ENCODE measurements at regions not wholly inside any gene's neighbourhood (a gene's known extent, or its start where the extent isn't known, plus 50 kb on each side); places are given as distances from the start of the nearest gene placed in this dataset.

GRCh38 chrX:76026292-76026691 lies 146.6 kb upstream of the PBDC1 start:
- no peaks in the 10 kb centered on the region for H4K20me1 ChIP-seq (ENCODE audit: insufficient read depth, low read length)
- no peak overlapping the region for H3K4me2 ChIP-seq (ENCODE audit: insufficient read depth, low read length)
- H3K9ac ChIP-seq (ENCODE audit: low read depth, low read length) = no peak overlapping the region
- no peak for ATAC-seq (ENCODE audit: insufficient read depth, low read depth)
- no peak for DNase-seq
- no peaks in the 10 kb centered on the region for H3K27me3 ChIP-seq (ENCODE audit: insufficient read depth, low read length, poor library complexity)
- no peaks in the 10 kb centered on the region for H3K4me1 ChIP-seq (ENCODE audit: insufficient read depth, low read length)
- H3K27ac ChIP-seq (ENCODE audit: low read length) = no peak overlapping the region
- no peak overlapping the region for H2AFZ ChIP-seq (ENCODE audit: low read depth, low read length)
- no peaks in the 10 kb centered on the region for H3K9me3 ChIP-seq (ENCODE audit: insufficient read depth, low read length, severe bottlenecking)
- H3K36me3 ChIP-seq (ENCODE audit: insufficient read depth, low read length) = no peaks in the 10 kb centered on the region
- no peak overlapping the region for H3K4me3 ChIP-seq (ENCODE audit: low read depth in 1 of 2, low read length in 2 of 2)
- no peak for TF ChIP-seq EZH2 (IDR thresholded peaks at IDR 0.05; ENCODE audit: borderline replicate concordance, low read depth, low read length, severe bottlenecking)
- no peak for TF ChIP-seq CTCF (IDR thresholded peaks at IDR 0.05; ENCODE audit: borderline replicate concordance, extremely low read depth, low read length, poor library complexity, severe bottlenecking)
- H3K79me2 ChIP-seq (ENCODE audit: insufficient read depth, low read length) = no peaks in the 10 kb centered on the region

GRCh38 chrX:76026751-76027150 lies 146.1 kb upstream of the PBDC1 start:
- ATAC-seq (ENCODE audit: insufficient read depth, low read depth) (no peak), DNase-seq (no peak)
- Histone ChIP-seq H2AFZ (ENCODE audit: low read depth, low read length) (no peak overlapping the region), H3K27me3 (ENCODE audit: insufficient read depth, low read length, poor library complexity) (no peaks in the 10 kb centered on the region), H3K4me2 (ENCODE audit: insufficient read depth, low read length) (no peak overlapping the region), H3K4me3 (ENCODE audit: low read depth in 1 of 2, low read length in 2 of 2) (no peak overlapping the region), H3K27ac (ENCODE audit: low read length) (no peak overlapping the region), H3K4me1 (ENCODE audit: insufficient read depth, low read length) (no peaks in the 10 kb centered on the region), H3K9ac (ENCODE audit: low read depth, low read length) (no peak overlapping the region), H3K79me2 (ENCODE audit: insufficient read depth, low read length) (no peaks in the 10 kb centered on the region), H3K36me3 (ENCODE audit: insufficient read depth, low read length) (no peaks in the 10 kb centered on the region), H3K9me3 (ENCODE audit: insufficient read depth, low read length, severe bottlenecking) (no peaks in the 10 kb centered on the region), H4K20me1 (ENCODE audit: insufficient read depth, low read length) (no peaks in the 10 kb centered on the region)
- TF ChIP-seq EZH2 (IDR thresholded peaks at IDR 0.05; ENCODE audit: borderline replicate concordance, low read depth, low read length, severe bottlenecking) = no peak
- TF ChIP-seq CTCF (IDR thresholded peaks at IDR 0.05; ENCODE audit: borderline replicate concordance, extremely low read depth, low read length, poor library complexity, severe bottlenecking) = no peak

- TF ChIP-seq CTCF (IDR thresholded peaks at IDR 0.05; ENCODE audit: borderline replicate concordance, extremely low read depth, low read length, poor library complexity, severe bottlenecking) (no peak), EZH2 (IDR thresholded peaks at IDR 0.05; ENCODE audit: borderline replicate concordance, low read depth, low read length, severe bottlenecking) (no peak)
- Histone ChIP-seq H3K79me2 (ENCODE audit: insufficient read depth, low read length) (no peaks in the 10 kb centered on the region), H3K4me1 (ENCODE audit: insufficient read depth, low read length) (no peaks in the 10 kb centered on the region), H3K27me3 (ENCODE audit: insufficient read depth, low read length, poor library complexity) (no peaks in the 10 kb centered on the region), H4K20me1 (ENCODE audit: insufficient read depth, low read length) (no peaks in the 10 kb centered on the region), H2AFZ (ENCODE audit: low read depth, low read length) (no peak overlapping the region), H3K27ac (ENCODE audit: low read length) (no peak overlapping the region), H3K36me3 (ENCODE audit: insufficient read depth, low read length) (no peaks in the 10 kb centered on the region), H3K9ac (ENCODE audit: low read depth, low read length) (no peak overlapping the region), H3K9me3 (ENCODE audit: insufficient read depth, low read length, severe bottlenecking) (no peaks in the 10 kb centered on the region), H3K4me2 (ENCODE audit: insufficient read depth, low read length) (no peak overlapping the region), H3K4me3 (ENCODE audit: low read depth in 1 of 2, low read length in 2 of 2) (no peak overlapping the region)
- no peak for DNase-seq
- ATAC-seq (ENCODE audit: insufficient read depth, low read depth) = no peak
Measured at GRCh38 chrX:76029385-76029784, 143.5 kb upstream of the PBDC1 start.

GRCh38 chrX:76064825-76065224 lies 108.0 kb upstream of the PBDC1 start:
- Histone ChIP-seq H3K79me2 (ENCODE audit: insufficient read depth, low read length) (no peaks in the 10 kb centered on the region), H3K36me3 (ENCODE audit: insufficient read depth, low read length) (no peaks in the 10 kb centered on the region), H3K9me3 (ENCODE audit: insufficient read depth, low read length, severe bottlenecking) (no peaks in the 10 kb centered on the region), H2AFZ (ENCODE audit: low read depth, low read length) (no peak overlapping the region), H3K27me3 (ENCODE audit: insufficient read depth, low read length, poor library complexity) (no peaks in the 10 kb centered on the region), H3K4me2 (ENCODE audit: insufficient read depth, low read length) (no peak overlapping the region), H3K9ac (ENCODE audit: low read depth, low read length) (no peak overlapping the region), H4K20me1 (ENCODE audit: insufficient read depth, low read length) (no peaks in the 10 kb centered on the region), H3K4me1 (ENCODE audit: insufficient read depth, low read length) (no peaks in the 10 kb centered on the region), H3K4me3 (ENCODE audit: low read depth in 1 of 2, low read length in 2 of 2) (no peak overlapping the region), H3K27ac (ENCODE audit: low read length) (no peak overlapping the region)
- no peak for DNase-seq
- ATAC-seq (ENCODE audit: insufficient read depth, low read depth) = no peak
- TF ChIP-seq EZH2 (IDR thresholded peaks at IDR 0.05; ENCODE audit: borderline replicate concordance, low read depth, low read length, severe bottlenecking) = no peak
- TF ChIP-seq CTCF (IDR thresholded peaks at IDR 0.05; ENCODE audit: borderline replicate concordance, extremely low read depth, low read length, poor library complexity, severe bottlenecking) = no peak

Data from DND-41 (cell line).